ENCODE measurements at regions not wholly inside any gene's neighbourhood (a gene's known extent, or its start where the extent isn't known, plus 50 kb on each side); places are given as distances from the start of the nearest gene placed in this dataset.
"Not testable (repeated sequence)": the region's sequence is repeated elsewhere in the genome, so short reads cannot be mapped to it uniquely, and the experiment has no call there.

GRCh38 chr13:63288576-63288975, 1872.9 kb upstream of the PCDH20 start:
- no peak for DNase-seq

GRCh38 chr13:63287926-63288325, 1872.3 kb upstream of the PCDH20 start:
- DNase-seq: no peak

GRCh38 chr13:63285426-63285825, 1869.8 kb upstream of the PCDH20 start:
- DNase-seq: no peak

GRCh38 chr13:63279136-63279535, 1863.5 kb upstream of the PCDH20 start:
- DNase-seq: no peak

- no peak for DNase-seq
Measured at GRCh38 chr13:63274772-63275171, 1859.1 kb upstream of the PCDH20 start.

GRCh38 chr13:63249411-63250187, 1834.0 kb upstream of the PCDH20 start:
- DNase-seq: no peak

- not testable (repeated sequence) for DNase-seq
Measured at GRCh38 chr13:63236667-63237396, 1821.2 kb upstream of the PCDH20 start.

GRCh38 chr13:63218596-63218995, 1802.9 kb upstream of the PCDH20 start:
- not testable (repeated sequence) for DNase-seq

GRCh38 chr13:63209330-63210017, 1793.8 kb upstream of the PCDH20 start:
- no peak for DNase-seq

- DNase-seq: no peak
Measured at GRCh38 chr13:63208826-63209225, 1793.2 kb upstream of the PCDH20 start.

- DNase-seq: no peak
Measured at GRCh38 chr13:63206461-63206860, 1790.8 kb upstream of the PCDH20 start.

GRCh38 chr13:63201493-63201892, 1785.8 kb upstream of the PCDH20 start:
- DNase-seq: no peak

GRCh38 chr13:63199508-63199907, 1783.9 kb upstream of the PCDH20 start:
- DNase-seq: no peak

- no peak for DNase-seq
Measured at GRCh38 chr13:63198071-63198470, 1782.4 kb upstream of the PCDH20 start.

GRCh38 chr13:63195726-63196125, 1780.1 kb upstream of the PCDH20 start:
- DNase-seq: no peak

- DNase-seq: no peak
Measured at GRCh38 chr13:63190742-63191141, 1775.1 kb upstream of the PCDH20 start.

GRCh38 chr13:63190219-63190618, 1774.6 kb upstream of the PCDH20 start:
- no peak for DNase-seq

- DNase-seq: no peak
Measured at GRCh38 chr13:63189712-63190111, 1774.1 kb upstream of the PCDH20 start.

- DNase-seq: no peak
Measured at GRCh38 chr13:63184693-63185092, 1769.0 kb upstream of the PCDH20 start.

- no peak for DNase-seq
Measured at GRCh38 chr13:63175536-63175935, 1759.9 kb upstream of the PCDH20 start.

- DNase-seq: no peak
Measured at GRCh38 chr13:63167699-63168337, 1752.2 kb upstream of the PCDH20 start.

GRCh38 chr13:63166345-63166744, 1750.7 kb upstream of the PCDH20 start:
- no peak for DNase-seq

- no peak for DNase-seq
Measured at GRCh38 chr13:63163903-63164302, 1748.3 kb upstream of the PCDH20 start.

Measured in right kidney (tissue), 1 donor.